22Rv1 (cell line): ENCODE measurements at regions not wholly inside any gene's neighbourhood (a gene's known extent, or its start where the extent isn't known, plus 50 kb on each side); places are given as distances from the start of the nearest gene placed in this dataset.

Experiments
- ZFX ChIP-seq: fragments of 450-650 bp; IDR thresholded peaks from 2 replicates; pipeline ENCODE4 v1.6.1; 2017; ENCODE audit warnings: antibody characterized with exemption, borderline replicate concordance
- TF ChIP-seq, protein P1 (sequence below): fragments of 450-650 bp; IDR thresholded peaks from 2 replicates; pipeline ENCODE4 v1.5.1; 2017; ENCODE audit warnings: mild to moderate bottlenecking

DNA sequence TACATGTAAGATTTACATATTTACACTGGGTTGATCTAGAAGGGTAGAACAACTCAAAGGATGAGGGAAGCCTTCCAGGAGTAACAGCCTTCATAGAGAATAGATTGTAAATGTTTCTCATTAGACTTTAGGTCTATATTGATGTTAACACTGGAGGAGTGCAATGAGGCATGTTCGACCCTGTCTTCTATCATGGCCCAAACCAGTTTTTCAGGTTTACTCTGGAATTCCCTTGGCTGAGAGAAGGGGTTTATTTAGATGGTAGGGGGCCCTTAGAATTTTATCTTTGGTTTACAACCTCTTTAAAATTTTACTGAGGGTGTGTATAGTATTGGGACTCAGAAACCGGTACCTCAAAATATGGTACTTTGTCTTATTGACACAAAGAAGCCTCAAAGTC, 634.9 kb upstream of the PIK3C3 start:
- TF ChIP-seq, protein P1, sequence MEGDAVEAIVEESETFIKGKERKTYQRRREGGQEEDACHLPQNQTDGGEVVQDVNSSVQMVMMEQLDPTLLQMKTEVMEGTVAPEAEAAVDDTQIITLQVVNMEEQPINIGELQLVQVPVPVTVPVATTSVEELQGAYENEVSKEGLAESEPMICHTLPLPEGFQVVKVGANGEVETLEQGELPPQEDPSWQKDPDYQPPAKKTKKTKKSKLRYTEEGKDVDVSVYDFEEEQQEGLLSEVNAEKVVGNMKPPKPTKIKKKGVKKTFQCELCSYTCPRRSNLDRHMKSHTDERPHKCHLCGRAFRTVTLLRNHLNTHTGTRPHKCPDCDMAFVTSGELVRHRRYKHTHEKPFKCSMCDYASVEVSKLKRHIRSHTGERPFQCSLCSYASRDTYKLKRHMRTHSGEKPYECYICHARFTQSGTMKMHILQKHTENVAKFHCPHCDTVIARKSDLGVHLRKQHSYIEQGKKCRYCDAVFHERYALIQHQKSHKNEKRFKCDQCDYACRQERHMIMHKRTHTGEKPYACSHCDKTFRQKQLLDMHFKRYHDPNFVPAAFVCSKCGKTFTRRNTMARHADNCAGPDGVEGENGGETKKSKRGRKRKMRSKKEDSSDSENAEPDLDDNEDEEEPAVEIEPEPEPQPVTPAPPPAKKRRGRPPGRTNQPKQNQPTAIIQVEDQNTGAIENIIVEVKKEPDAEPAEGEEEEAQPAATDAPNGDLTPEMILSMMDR: no peak
- no peak for TF ChIP-seq ZFX
